Small intestine (tissue), 7 donors: ENCODE measurements at regions not wholly inside any gene's neighbourhood (a gene's known extent, or its start where the extent isn't known, plus 50 kb on each side); places are given as distances from the start of the nearest gene placed in this dataset.

Experiments used
- DNase-seq, 2 donors: peaks; one replicate each; pipeline versions ENCODE4 v3.0.0 to v3.0.0-alpha.2; 2013
- FAIRE-seq: peaks from 2 replicates; lab custom pipeline; 2012; peaks lifted over from hg19 to GRCh38; lab: Jason Lieb, UNC
- H3K27ac ChIP-seq, 3 donors: one replicate each; pipeline ENCODE4 v1.5.1; 2013; ENCODE audit warnings: low read length in 2 of 3, mild to moderate bottlenecking in 2 of 3, control low read depth in 1 of 3, inconsistent platforms in 1 of 3, low read depth in 1 of 3, moderate library complexity in 1 of 3
- H3K27me3 ChIP-seq, 3 donors: one replicate each; pipeline ENCODE4 v1.6.1; 2013; ENCODE audit warnings: low read length in 3 of 3, inconsistent platforms in 1 of 3; ENCODE audit not compliant: control insufficient read depth in 3 of 3, insufficient read depth in 3 of 3
- H3K36me3 ChIP-seq, 3 donors: one replicate each; pipeline ENCODE4 v1.6.1; 2013; ENCODE audit warnings: low read length in 3 of 3, inconsistent platforms in 1 of 3, low read depth in 1 of 3, mild to moderate bottlenecking in 1 of 3, moderate library complexity in 1 of 3; ENCODE audit not compliant: control insufficient read depth in 3 of 3, insufficient read depth in 2 of 3
- H3K4me1 ChIP-seq, 3 donors: one replicate each; pipeline ENCODE4 v1.6.1; 2013; ENCODE audit warnings: low read length in 2 of 3, inconsistent platforms in 1 of 3, low read depth in 1 of 3, mild to moderate bottlenecking in 1 of 3, moderate library complexity in 1 of 3; ENCODE audit not compliant: control insufficient read depth in 3 of 3, insufficient read depth in 2 of 3
- H3K4me3 ChIP-seq, 3 donors: one replicate each; pipeline ENCODE4 v1.5.1; 2013; ENCODE audit warnings: low read length in 3 of 3, control low read depth in 1 of 3, inconsistent platforms in 1 of 3, low read depth in 1 of 3, mild to moderate bottlenecking in 1 of 3, moderate library complexity in 1 of 3
- H3K9me3 ChIP-seq, 2 donors: one replicate each; pipeline ENCODE4 v1.6.1; 2013; ENCODE audit warnings: low read depth in 1 of 2, low read length in 1 of 2; ENCODE audit not compliant: control insufficient read depth in 2 of 2, insufficient read depth in 1 of 2
- WGBS, 3 donors: extraction: QIAGEN DNeasy Blood & Tissue Kit; methylation state at CpG; one replicate each; pipeline ENCODE4 v1.1.7; 2013; 5-methylcytosine and 5-hydroxymethylcytosine counted together
- donor health status: healthy with polysubstance abuse.
- donor health status: control.
- donor health status: control.
- donor health status: Bipolar disorder and iron deficiency.
- donor health status: healthy.

- no peak for FAIRE-seq
- 53 to 58% (median 56%) methylated on average over 6 of the region's 6 CpGs for WGBS, 3 donors
Observed at GRCh38 chr6:98037571-98037970, 754.6 kb upstream of the MMS22L start.

GRCh38 chr6:98039443-98039842, 756.4 kb upstream of the MMS22L start:
- H3K4me3 ChIP-seq: no peak overlapping the region
- FAIRE-seq (no peak), DNase-seq (no peak)
- H3K9me3 ChIP-seq: no peaks in the 10 kb centered on the region
- no peaks in the 10 kb centered on the region for H3K36me3 ChIP-seq
- WGBS, 3 donors: 58 to 74% (median 67%) methylated on average over 5 of the region's 5 CpGs
- no peaks in the 10 kb centered on the region for H3K27me3 ChIP-seq
- no peaks in the 10 kb centered on the region for H3K4me1 ChIP-seq
- H3K27ac ChIP-seq: no peak overlapping the region

More at GRCh38 chr6:98037571-98037970, 754.6 kb upstream of the MMS22L start:
- Histone ChIP-seq H3K4me3 (no peak overlapping the region), H3K36me3 (no peaks in the 10 kb centered on the region), H3K27ac (no peak overlapping the region), H3K4me1 (no peaks in the 10 kb centered on the region), H3K9me3 (no peaks in the 10 kb centered on the region), H3K27me3 (no peaks in the 10 kb centered on the region)
- DNase-seq: no peak

GRCh38 chr6:98039904-98040607, 757.0 kb upstream of the MMS22L start:
- no peaks in the 10 kb centered on the region for H3K27me3 ChIP-seq
- 19 to 30% (median 25%) methylated on average over 3 of the region's 3 CpGs for WGBS, 3 donors
- H3K36me3 ChIP-seq: no peaks in the 10 kb centered on the region
- no peak overlapping the region for H3K4me3 ChIP-seq
- H3K4me1 ChIP-seq: no peaks in the 10 kb centered on the region
- no peak for DNase-seq
- no peaks in the 10 kb centered on the region for H3K9me3 ChIP-seq
- H3K27ac ChIP-seq: no peak overlapping the region
- FAIRE-seq: no peak

- Histone ChIP-seq H3K27me3 (no peaks in the 10 kb centered on the region), H3K27ac (no peak overlapping the region), H3K4me1 (no peaks in the 10 kb centered on the region), H3K4me3 (no peak overlapping the region), H3K36me3 (no peaks in the 10 kb centered on the region), H3K9me3 (no peaks in the 10 kb centered on the region)
- FAIRE-seq: no peak
- DNase-seq: no peak
Observed at GRCh38 chr6:98041056-98041455, 758.0 kb upstream of the MMS22L start.

GRCh38 chr6:98041921-98042320, 758.9 kb upstream of the MMS22L start:
- Histone ChIP-seq H3K4me1 (no peaks in the 10 kb centered on the region), H3K27me3 (no peaks in the 10 kb centered on the region), H3K36me3 (no peaks in the 10 kb centered on the region), H3K4me3 (no peak overlapping the region), H3K27ac (no peak overlapping the region), H3K9me3 (no peaks in the 10 kb centered on the region)
- FAIRE-seq (no peak), DNase-seq (no peak)
- WGBS, 3 donors: 17 to 24% (median 20%) methylated on average over 5 of the region's 5 CpGs

GRCh38 chr6:98044151-98044561, 761.1 kb upstream of the MMS22L start:
- Histone ChIP-seq H3K27me3 (no peaks in the 10 kb centered on the region), H3K27ac (no peak overlapping the region), H3K4me3 (no peak overlapping the region), H3K4me1 (no peaks in the 10 kb centered on the region), H3K36me3 (no peaks in the 10 kb centered on the region), H3K9me3 (no peaks in the 10 kb centered on the region)
- FAIRE-seq: no peak
- 81 to 91% (median 90%) methylated on average over 7 of the region's 7 CpGs for WGBS, 3 donors
- DNase-seq: no peak

GRCh38 chr6:98044791-98045470, 761.9 kb upstream of the MMS22L start:
- DNase-seq (no peak), FAIRE-seq (no peak)
- Histone ChIP-seq H3K36me3 (no peaks in the 10 kb centered on the region), H3K9me3 (no peaks in the 10 kb centered on the region), H3K4me3 (no peak overlapping the region), H3K27ac (no peak overlapping the region), H3K4me1 (no peaks in the 10 kb centered on the region), H3K27me3 (no peaks in the 10 kb centered on the region)
- 25 to 35% (median 27%) methylated on average over 7 of the region's 7 CpGs for WGBS, 3 donors

- H3K4me3 ChIP-seq: no peak overlapping the region
- DNase-seq (no peak), FAIRE-seq (no peak)
- H3K36me3 ChIP-seq: no peaks in the 10 kb centered on the region
- no peaks in the 10 kb centered on the region for H3K27me3 ChIP-seq
- H3K27ac ChIP-seq: no peak overlapping the region
- 34 to 44% (median 43%) methylated on average over 2 of the region's 2 CpGs for WGBS, 3 donors
- H3K4me1 ChIP-seq: no peaks in the 10 kb centered on the region
- H3K9me3 ChIP-seq: no peaks in the 10 kb centered on the region
Observed at GRCh38 chr6:98047164-98047563, 764.1 kb upstream of the MMS22L start.
